ENCODE measurements at regions not wholly inside any gene's neighbourhood (a gene's known extent, or its start where the extent isn't known, plus 50 kb on each side); places are given as distances from the start of the nearest gene placed in this dataset.

DNA sequence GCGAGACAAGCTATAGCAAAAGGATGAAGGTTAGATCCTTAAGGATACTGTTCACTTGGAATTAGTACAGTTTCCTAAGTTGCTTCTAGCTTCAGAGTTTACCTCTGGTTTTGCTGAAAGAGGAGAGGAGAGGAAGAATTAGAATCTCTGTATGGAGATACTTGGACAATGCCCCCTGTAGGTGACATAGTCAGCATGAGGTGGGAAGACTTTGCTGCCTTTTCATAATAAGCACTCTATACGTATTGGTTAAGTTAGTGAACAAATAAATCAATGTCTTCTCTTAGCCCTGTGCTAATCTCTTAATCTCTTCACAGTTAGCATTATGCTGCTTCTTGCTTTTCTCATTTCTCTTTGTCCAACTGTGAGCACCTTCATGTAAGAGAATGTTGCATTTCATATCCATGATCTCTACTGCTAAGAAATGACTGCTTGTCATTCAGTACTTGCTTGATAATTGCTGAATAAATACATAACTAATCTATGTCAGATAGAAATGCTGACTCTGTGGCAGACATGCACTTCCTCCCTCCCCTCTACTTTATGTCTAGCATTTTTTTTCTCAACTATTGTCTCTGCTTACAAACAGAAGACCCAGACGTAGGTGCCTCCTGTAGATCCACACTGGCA is 527.2 kb downstream of the GBA3 start:
- Histone ChIP-seq H3K9me3 (no peaks in the 10 kb centered on the region), H3K4me1 (no peaks in the 10 kb centered on the region), H3K4me3 (no peak overlapping the region), H3K27ac (no peak overlapping the region), H3K27me3 (no peaks in the 10 kb centered on the region), H3K36me3 (no peaks in the 10 kb centered on the region)
- no peak for TF ChIP-seq POLR2AphosphoS5 (IDR thresholded peaks at IDR 0.05)
- TF ChIP-seq EP300 (IDR thresholded peaks at IDR 0.05) = no peak
- no peak for TF ChIP-seq CTCF (IDR thresholded peaks at IDR 0.05)
- TF ChIP-seq POLR2A (IDR thresholded peaks at IDR 0.05) = no peak
- ATAC-seq (ENCODE audit: low FRiP score in 2 of 2) (no peak), DNase-seq (no peak)
- WGBS, 2 donors = 72 to 78% methylated on average over 3 of the region's 3 CpGs

DNA sequence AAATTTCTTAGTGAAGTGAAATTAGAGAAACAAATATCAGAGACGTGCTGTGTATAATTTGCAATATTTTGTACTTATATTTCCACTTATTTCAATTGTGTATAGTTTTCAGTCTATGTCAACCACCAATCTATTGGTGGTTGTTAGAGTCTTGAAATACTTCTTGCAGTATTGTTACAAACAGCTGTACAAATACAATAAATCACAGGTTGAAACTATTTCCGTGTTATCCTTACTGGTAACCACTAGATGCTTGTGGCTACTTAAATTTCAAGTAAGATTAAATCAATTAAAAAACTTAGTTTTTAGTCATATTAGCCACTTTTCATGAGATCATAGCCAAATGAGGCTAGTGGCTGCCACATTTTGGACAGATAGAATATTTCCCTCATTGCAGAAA is 520.5 kb downstream of the GBA3 start:
- no peak for TF ChIP-seq CTCF (IDR thresholded peaks at IDR 0.05)
- no peak for TF ChIP-seq POLR2A (IDR thresholded peaks at IDR 0.05)
- no peak for TF ChIP-seq EP300 (IDR thresholded peaks at IDR 0.05)
- no peak for TF ChIP-seq POLR2AphosphoS5 (IDR thresholded peaks at IDR 0.05)
- WGBS, 2 donors = 72 to 82% methylated on average over 2 of the region's 2 CpGs
- Histone ChIP-seq H3K9me3 (no peaks in the 10 kb centered on the region), H3K27ac (no peak overlapping the region), H3K36me3 (no peaks in the 10 kb centered on the region), H3K4me3 (no peak overlapping the region), H3K27me3 (no peaks in the 10 kb centered on the region), H3K4me1 (no peaks in the 10 kb centered on the region)
- ATAC-seq (ENCODE audit: low FRiP score in 2 of 2) (no peak), DNase-seq (no peak)

DNA sequence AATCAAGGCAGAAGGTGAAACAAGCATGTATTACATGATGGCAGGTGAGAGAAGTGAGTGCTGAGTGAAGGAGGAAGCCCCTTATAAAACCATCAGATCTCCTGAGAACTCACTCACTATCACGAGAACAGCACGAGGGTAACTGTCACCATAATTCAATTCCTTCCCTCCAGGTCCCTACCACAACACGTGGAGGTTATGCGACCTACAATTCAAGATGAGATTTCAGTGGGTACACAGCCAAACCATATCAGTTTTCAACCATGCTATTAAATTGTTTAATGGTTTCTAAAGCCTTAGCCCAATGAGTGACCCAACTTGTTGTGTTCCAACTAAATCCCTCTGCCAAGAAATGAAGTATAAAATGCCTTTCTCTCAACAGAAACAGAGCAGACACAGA is 519.8 kb downstream of the GBA3 start:
- no peaks in the 10 kb centered on the region for H3K36me3 ChIP-seq
- WGBS, 2 donors = 80 to 84% methylated on average over 4 of the region's 4 CpGs
- DNase-seq = no peak
- no peak overlapping the region for H3K27ac ChIP-seq
- no peak overlapping the region for H3K4me3 ChIP-seq
- no peaks in the 10 kb centered on the region for H3K4me1 ChIP-seq
- H3K9me3 ChIP-seq = no peaks in the 10 kb centered on the region
- ATAC-seq (ENCODE audit: low FRiP score in 2 of 2) = no peak
- TF ChIP-seq POLR2AphosphoS5 (IDR thresholded peaks at IDR 0.05) = no peak
- TF ChIP-seq EP300 (IDR thresholded peaks at IDR 0.05) = no peak
- no peak for TF ChIP-seq POLR2A (IDR thresholded peaks at IDR 0.05)
- no peak for TF ChIP-seq CTCF (IDR thresholded peaks at IDR 0.05)
- H3K27me3 ChIP-seq = no peaks in the 10 kb centered on the region

GRCh38 chr4:23207059-23207458 is 514.3 kb downstream of the GBA3 start:
- no peak for ATAC-seq (ENCODE audit: low FRiP score in 2 of 2)
- Histone ChIP-seq H3K4me3 (no peak overlapping the region), H3K27ac (no peak overlapping the region), H3K9me3 (peaks cover 0 to 6% (median 2%) of the 10 kb centered on the region in 4 donors), H3K36me3 (no peaks in the 10 kb centered on the region), H3K4me1 (no peaks in the 10 kb centered on the region), H3K27me3 (no peaks in the 10 kb centered on the region)
- DNase-seq = no peak
- TF ChIP-seq POLR2AphosphoS5 (IDR thresholded peaks at IDR 0.05) (no peak), CTCF (IDR thresholded peaks at IDR 0.05) (no peak), EP300 (IDR thresholded peaks at IDR 0.05) (no peak), POLR2A (IDR thresholded peaks at IDR 0.05) (no peak)
- 71 to 92% methylated on average over 1 of the region's 1 CpG for WGBS, 2 donors

DNA sequence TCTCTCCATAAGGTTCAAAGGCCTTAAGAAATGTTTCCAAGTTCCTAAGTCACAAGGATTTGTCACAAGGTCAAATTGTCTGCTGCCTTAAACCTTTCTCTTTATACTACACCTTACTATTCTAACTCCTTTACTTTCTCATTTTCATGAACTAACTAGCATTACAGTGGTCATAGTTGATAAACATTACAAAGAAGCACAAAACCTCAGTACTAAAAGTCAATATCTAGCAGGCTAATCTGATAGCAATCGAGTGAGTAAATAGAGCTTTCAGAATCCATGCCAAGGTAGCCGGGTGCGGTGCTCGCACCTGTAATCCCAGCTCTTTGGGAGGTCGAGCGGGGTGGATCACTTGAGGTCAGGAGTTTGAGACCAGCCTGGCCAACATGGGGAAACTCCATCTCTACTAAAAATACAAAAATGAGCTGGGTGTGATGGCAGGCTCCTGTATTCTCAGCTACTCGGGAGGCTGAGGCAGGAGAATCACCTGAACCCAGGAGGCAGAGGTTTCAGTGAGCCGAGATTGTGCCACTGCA is 510.0 kb downstream of the GBA3 start:
- Histone ChIP-seq H3K27ac (no peak overlapping the region), H3K9me3 (peaks cover 0 to 6% (median 2%) of the 10 kb centered on the region in 4 donors), H3K4me3 (no peak overlapping the region), H3K4me1 (no peaks in the 10 kb centered on the region), H3K27me3 (no peaks in the 10 kb centered on the region), H3K36me3 (no peaks in the 10 kb centered on the region)
- WGBS, 2 donors = 78 to 80% methylated on average over 8 of the region's 8 CpGs
- ATAC-seq (ENCODE audit: low FRiP score in 2 of 2) (no peak), DNase-seq (no peak)
- no peak for TF ChIP-seq POLR2A (IDR thresholded peaks at IDR 0.05)
